ENCODE measurements at regions not wholly inside any gene's neighbourhood (a gene's known extent, or its start where the extent isn't known, plus 50 kb on each side); places are given as distances from the start of the nearest gene placed in this dataset.
"Not testable (repeated sequence)": the region's sequence is repeated elsewhere in the genome, so short reads cannot be mapped to it uniquely, and the experiment has no call there.

DNA sequence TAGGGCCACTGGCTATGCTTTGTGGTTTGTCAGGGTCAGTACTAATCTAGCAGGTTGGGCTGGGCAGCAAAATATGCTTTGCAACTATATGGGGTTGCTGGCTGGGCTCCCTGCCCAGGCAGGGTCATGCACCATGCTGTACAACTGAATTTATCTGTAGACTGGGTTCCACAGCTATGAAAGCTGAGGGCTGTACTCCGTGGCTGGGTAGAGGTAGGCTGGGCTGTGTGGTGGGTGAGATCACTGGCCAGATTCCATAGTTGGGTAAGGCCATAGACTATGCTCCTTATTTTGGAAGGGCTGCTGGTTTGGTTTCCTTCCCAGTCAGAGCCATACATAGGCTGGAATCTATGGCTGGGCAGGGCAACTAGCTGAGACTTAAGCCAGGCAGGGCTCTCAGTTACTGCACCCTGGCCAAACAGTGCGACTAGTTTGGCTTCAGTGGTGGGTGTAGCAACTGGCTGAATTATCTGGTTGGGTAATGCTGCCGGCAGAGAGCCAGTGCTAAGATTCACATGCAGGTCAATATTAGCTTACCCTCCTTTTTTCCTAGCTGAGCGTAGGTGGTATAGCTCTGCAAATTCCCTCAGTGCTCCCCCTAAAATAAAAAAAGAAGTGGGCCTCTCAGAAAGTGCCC lies 769.1 kb upstream of the CDH8 start:
- no peak for DNase-seq

DNA sequence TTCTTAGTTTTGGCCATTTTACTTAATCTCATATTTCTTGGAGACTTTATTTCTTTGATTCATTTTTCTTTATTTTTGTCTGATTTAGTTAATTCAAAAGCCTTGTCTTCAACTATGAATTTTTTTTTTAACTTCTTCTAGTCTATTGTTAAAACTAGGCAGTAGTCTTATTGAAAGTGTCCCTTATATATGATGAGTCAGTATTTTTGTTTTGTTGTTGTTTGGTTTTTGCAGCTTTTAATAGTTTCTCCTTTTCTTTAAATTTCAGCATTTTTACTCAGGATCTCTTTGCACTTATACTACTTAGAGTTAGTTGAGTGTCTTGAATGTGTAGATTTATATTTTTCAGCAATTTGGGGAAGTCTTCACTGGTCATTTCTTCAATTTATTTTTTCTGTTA lies 758.5 kb upstream of the CDH8 start:
- DNase-seq, result no peak

DNA sequence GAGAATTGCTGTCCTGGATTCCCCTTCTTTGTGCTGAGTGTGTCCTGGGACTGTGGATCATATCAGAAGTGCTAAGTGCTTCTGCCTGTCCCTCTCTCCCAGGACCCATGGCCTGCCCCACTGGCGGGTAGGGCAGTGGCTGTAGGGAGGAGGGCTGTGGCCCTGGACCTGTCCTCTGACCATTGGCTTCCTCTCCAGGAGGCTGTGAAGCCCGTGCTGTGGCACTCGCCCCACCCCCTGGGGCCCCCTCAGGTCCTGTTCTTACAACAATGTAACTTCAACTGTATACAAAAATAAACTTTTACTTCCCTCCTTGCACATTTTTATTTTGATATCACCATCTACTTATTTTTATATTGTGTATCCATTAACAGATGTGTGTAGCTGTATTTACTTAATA lies 743.8 kb upstream of the CDH8 start:
- DNase-seq, result not testable (repeated sequence)

DNA sequence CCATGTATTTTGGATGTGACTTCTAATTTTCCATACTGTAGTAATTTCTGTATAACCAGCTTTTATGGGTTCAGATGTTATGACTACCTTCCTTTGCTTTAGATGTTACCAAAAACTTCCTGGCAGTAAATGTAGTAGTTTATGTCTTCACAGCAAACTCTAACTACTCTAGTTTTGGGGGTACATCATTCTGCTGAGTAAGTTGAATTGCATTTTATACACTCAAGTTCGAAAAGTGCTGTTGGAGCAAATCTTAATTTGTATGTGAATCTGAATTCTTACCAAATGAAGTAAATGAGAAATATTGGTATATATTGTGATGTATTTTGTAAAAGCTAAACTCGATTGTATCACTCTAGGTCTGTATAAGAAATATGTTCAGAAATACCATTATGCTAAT lies 728.3 kb upstream of the CDH8 start:
- DNase-seq, result no peak

DNA sequence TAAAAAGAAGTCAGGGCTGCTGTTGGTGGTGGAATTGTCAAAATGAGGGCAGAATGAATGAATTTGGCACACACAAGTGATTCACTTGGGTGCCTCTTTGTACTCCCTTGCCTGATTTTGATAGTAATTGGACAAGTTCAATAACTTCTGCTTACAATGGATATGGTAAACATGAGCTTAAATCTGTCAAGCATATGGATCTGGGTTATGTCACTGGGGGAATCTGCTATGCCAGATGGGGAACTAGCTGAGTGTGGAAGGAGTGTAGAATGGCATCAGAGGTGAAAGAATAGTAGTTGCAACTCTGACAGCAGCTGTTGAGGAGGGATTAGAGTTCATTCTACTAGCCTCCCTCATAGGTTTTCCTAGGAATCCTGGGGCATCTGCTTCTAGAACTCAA lies 724.2 kb upstream of the CDH8 start:
- DNase-seq, result no peak

DNA sequence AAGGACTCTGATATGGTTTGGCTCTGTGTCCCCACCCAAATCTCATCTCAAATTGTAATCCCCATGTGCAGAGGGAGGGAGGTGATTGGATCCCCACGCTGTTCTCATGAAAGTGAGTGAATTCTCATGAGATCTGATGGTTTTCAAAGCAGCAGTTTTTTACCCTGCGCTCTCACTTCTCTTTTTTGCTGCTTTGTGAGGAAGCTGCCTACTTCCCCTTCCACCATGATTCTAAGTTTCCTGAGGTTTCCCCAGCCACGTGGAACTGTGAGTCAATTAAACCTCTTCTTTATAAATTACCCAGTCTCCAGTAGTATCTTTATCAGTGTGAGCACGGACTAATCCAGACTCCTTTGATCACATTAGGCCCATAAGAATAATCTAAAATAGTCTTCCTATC lies 719.7 kb upstream of the CDH8 start:
- DNase-seq, result no peak

- no peak for DNase-seq
Observed at GRCh38 chr16:62752854-62753253, 716.6 kb upstream of the CDH8 start.

DNA sequence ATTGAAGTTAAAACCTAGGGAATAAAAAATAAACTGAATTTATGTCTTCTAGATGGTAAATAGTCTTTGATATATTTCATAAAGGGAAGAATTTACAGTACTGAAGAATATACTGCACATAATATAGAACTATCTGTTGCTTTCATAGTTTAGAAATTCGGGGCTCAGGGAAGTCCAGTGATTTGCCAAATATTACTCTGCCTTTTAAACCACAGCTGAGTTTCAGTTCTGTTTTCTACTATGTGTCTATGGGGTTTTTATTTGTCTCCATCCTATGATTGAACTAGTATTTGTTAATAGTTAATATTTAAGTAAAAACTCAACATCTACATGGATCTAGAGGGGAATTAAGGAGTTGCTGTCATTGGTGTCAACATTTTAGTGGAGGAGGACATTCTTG lies 715.0 kb upstream of the CDH8 start:
- DNase-seq, result no peak

- no peak for DNase-seq
Observed at GRCh38 chr16:62741692-62742091, 705.5 kb upstream of the CDH8 start.

DNA sequence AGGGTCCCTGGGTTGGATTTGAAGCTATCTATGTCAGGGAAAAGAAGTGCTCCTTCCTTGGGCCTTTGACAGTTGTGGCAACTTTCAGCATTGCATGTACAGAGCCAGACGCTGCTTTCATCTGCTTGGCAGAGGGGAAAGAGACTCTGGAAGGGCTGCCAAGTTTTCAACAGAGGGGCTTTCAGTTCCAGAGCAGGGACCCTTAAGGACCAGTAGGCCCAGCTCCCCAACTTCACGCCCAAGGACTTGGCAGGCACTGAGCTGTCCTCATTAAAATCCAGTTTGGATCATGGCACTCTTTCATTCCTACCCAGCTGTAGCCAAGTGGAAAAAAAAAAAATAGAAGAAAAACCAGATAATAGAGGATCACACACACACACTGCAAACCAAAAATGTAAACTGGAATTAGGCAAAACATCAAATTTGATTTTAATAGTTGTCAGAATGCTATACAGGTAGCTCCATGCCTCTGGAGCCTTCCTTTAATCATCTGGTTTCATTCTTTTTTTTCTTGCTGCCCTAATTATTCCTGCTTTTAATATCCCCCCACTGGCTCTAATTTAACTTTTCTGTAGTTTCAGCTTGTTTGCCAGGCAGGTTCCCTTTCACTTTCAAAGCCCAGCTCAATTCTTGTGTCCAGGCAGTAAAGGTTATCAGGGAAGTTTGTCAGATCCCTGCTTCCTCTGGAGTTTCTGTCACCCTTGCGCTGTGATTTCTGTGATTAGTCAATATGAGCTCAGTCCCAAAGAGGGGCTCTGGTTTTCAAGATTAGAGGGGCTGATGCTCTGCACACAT lies 702.6 kb upstream of the CDH8 start:
- no peak for DNase-seq

GRCh38 chr16:62732092-62732491 lies 695.9 kb upstream of the CDH8 start:
- no peak for DNase-seq

DNA sequence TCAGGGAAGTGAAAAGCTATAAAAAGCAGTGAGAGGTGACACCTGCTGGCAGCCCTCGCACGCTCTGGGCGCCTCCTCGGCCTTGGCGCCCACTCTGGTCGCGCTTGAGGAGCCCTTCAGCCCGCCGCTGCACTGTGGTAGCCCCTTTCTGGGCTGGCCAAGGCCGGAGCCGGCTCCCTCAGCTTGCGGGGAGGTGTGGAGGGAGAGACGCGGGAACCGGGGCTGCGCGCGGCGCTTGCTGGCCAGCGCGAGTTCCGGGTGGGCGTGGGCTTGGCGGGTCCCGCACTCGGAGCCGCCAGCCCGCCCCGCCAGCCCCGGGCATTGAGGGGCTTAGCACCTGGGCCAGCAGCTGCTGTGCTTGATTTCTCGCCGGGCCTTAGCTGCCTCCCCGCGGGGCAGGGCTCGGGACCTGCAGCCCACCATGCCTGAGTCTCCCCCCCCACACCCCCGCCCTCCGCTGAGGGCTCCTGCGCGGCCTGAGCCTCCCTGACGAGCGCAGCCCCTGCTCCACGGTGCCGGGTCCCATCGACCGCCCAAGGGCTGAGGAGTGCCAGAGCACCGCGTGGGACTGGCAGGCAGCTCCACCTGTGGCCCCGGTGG lies 688.5 kb upstream of the CDH8 start:
- not testable (repeated sequence) for DNase-seq

- DNase-seq, result no peak
Observed at GRCh38 chr16:62720651-62721050, 684.4 kb upstream of the CDH8 start.

DNA sequence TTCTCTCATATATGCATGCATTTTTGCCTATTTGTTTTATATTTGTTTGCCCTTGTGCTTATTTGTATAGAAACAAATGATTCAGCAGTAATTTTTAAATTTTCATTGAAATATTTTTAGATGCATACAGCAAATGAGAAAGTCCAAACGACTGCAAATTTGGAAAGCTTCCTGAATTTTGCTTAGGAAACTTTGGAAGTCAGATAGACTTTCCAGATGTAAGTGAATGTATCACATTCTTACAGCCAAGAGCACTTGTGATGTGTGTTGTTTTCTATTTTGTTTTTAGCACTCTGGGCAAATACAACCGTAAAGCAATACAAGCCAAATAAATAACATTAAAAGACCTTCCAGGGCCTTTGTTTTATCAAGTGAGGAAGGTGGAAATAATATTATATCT lies 680.8 kb upstream of the CDH8 start:
- DNase-seq, result no peak

DNA sequence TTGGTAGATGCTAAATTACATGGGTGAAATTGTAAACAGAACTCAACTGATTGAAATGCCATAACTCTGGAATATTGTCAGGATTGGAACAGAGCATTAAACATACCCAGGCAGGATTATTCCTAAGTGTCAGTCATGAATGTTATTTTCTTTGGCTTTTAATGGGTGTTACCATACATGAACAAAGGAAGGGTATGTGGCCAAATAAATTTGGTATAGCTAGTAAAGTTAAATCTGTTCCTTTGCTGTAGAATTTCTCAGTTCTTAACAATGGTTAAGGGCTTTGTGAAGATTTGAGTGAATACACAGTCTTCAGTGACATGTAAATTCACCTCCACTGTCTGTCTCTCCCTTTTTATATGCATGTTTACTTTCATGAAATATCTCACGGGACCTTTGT lies 679.5 kb upstream of the CDH8 start:
- no peak for DNase-seq

- DNase-seq, result no peak
Observed at GRCh38 chr16:62712566-62712965, 676.3 kb upstream of the CDH8 start.

- no peak for DNase-seq
Observed at GRCh38 chr16:62711797-62712196, 675.6 kb upstream of the CDH8 start.

GRCh38 chr16:62709794-62710193 lies 673.6 kb upstream of the CDH8 start:
- no peak for DNase-seq

- DNase-seq, result no peak
Observed at GRCh38 chr16:62701426-62701825, 665.2 kb upstream of the CDH8 start.

DNA sequence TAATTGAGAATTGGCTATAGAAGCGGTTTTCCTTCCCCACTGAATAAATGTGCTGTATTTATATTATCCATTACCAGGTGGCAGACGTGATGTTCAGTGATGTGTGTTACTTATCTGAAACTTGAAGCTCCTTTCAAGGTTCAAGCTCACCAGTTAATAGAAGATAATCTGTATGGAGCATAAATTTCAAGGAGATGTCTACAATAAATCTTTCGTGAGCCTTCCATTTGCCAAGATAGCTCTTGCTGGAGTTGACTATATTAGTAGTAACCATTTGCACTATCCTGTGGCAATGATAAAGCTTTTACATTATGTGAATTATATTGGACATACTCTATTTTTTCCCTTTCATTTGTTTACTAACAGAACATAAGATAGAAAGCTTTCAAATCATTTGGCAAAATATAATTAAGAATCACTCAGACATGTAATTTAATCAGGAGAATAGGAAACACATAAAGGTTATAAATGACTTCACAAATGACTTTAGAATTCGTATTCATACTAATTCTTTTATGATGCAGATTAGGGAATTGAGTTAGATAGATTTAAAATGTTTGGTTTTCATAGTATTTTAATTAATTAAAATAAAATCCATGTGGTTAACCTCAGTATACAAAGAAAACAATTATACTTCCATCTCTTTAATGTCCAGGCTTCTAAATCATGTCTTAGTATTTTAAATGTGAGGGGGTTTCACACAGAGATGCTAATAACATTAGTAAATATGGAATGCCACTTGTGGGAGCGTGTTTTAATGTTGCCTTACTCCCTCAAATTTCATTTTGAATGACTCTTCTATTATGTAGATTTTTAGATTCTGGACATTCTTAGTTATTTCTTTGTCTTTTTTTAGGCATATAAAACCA lies 664.4 kb upstream of the CDH8 start:
- no peak for DNase-seq

DNA sequence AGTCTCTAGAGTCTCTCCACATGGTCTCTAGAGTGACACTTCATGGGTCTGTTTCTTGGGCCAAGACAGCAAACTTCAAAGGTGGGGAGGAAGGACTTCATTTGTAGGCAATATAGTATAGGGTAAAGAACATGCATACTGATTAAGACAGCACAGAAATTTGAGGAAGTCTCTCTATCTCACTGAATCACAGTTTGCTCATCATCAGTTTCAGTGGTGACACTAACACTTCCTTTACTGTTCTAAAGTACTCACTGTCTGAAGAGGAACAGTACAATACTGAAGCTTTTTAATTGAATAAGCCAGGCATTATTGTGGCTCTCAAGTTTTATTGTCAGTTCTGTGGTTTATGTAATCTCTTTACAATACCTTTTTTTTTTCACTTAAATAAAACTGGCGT lies 656.4 kb upstream of the CDH8 start:
- no peak for DNase-seq

DNA sequence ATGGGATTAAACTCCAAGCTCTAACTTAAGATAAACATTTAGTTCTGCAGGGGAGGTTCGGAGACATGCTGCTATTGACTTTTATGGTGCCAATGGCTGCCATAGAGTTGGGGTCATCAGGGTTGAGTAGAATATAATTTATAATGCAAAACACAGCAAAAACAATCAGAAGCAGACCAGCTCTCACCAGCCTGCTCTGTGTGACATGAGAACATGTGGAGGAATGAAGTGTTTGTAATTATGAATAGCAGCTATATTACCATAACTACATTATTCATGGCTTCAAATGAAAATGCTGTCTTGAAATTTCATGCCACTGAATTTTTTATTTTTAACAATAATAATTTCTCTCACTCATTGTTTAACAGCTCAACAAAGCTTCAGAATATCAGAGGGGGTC lies 645.6 kb upstream of the CDH8 start:
- no peak for DNase-seq

- no peak for DNase-seq
Observed at GRCh38 chr16:62678796-62679195, 642.6 kb upstream of the CDH8 start.
